BJ (cell line): ENCODE measurements at regions not wholly inside any gene's neighbourhood (a gene's known extent, or its start where the extent isn't known, plus 50 kb on each side); places are given as distances from the start of the nearest gene placed in this dataset.

Experiments
- CTCF ChIA-PET: fragments of 350-600 bp; formaldehyde crosslinking; extraction: SDS; loops from one replicate; lab custom pipeline; 2021; ENCODE audit warnings: antibody characterized with exemption, inconsistent platforms; lab: Yijun Ruan, JAX
- POLR2A ChIA-PET: fragments of 300-600 bp; sonication (Branson Sonifier 250); formaldehyde crosslinking; extraction: SDS; loops from one replicate; lab custom pipeline; 2021; ENCODE audit warnings: antibody characterized with exemption; lab: Charles Lee
- DNase-seq: peaks from one replicate; pipeline ENCODE4 v3.0.0-alpha.2; 2011; ENCODE audit warnings: low read depth
- H3K27me3 ChIP-seq: 2 replicates; pipeline ENCODE4 v1.6.0; 2011; ENCODE audit warnings: low read length; ENCODE audit not compliant: control insufficient read depth, insufficient read depth
- H3K36me3 ChIP-seq: 2 replicates; pipeline ENCODE4 v1.5.1; 2011; ENCODE audit warnings: low read length; ENCODE audit not compliant: control insufficient read depth, insufficient read depth
- H3K4me3 ChIP-seq: 2 replicates; pipeline ENCODE4 v1.5.1; 2011; ENCODE audit warnings: low read depth, mild to moderate bottlenecking, control low read depth, low read length
- CTCF ChIP-seq: IDR thresholded peaks from 2 replicates; pipeline ENCODE4 v1.5.1; 2011; ENCODE audit warnings: low read depth, mild to moderate bottlenecking, control low read depth, inconsistent platforms, low read length, moderate library complexity; ENCODE audit not compliant: insufficient read depth

- CTCF ChIA-PET, result no interaction called here
- Histone ChIP-seq H3K36me3 (no peaks in the 10 kb centered on the region), H3K27me3 (no peaks in the 10 kb centered on the region), H3K4me3 (no peak overlapping the region)
- TF ChIP-seq CTCF, result no peak
- DNase-seq, result no peak
- POLR2A ChIA-PET, result no interaction called here
Observed at GRCh38 chr5:116789522-116789921, 214.9 kb upstream of the SEMA6A start.

GRCh38 chr5:116788851-116789403 lies 214.3 kb upstream of the SEMA6A start:
- CTCF ChIA-PET, result no interaction called here
- DNase-seq, result no peak
- no peak for TF ChIP-seq CTCF
- no peak overlapping the region for H3K4me3 ChIP-seq
- H3K36me3 ChIP-seq, result no peaks in the 10 kb centered on the region
- POLR2A ChIA-PET, result no interaction called here
- H3K27me3 ChIP-seq, result no peaks in the 10 kb centered on the region

- ChIA-PET CTCF (no interaction called here), POLR2A (no interaction called here)
- no peak for DNase-seq
- Histone ChIP-seq H3K36me3 (no peaks in the 10 kb centered on the region), H3K27me3 (no peaks in the 10 kb centered on the region), H3K4me3 (no peak overlapping the region)
- TF ChIP-seq CTCF, result no peak
Observed at GRCh38 chr5:116787570-116787969, 212.9 kb upstream of the SEMA6A start.

GRCh38 chr5:116785106-116785505 lies 210.5 kb upstream of the SEMA6A start:
- Histone ChIP-seq H3K4me3 (no peak overlapping the region), H3K36me3 (no peaks in the 10 kb centered on the region), H3K27me3 (no peaks in the 10 kb centered on the region)
- CTCF ChIA-PET, result no interaction called here
- DNase-seq, result no peak
- TF ChIP-seq CTCF, result no peak
- POLR2A ChIA-PET, result no interaction called here

GRCh38 chr5:116779846-116780245 lies 205.2 kb upstream of the SEMA6A start:
- ChIA-PET POLR2A (no interaction called here), CTCF (no interaction called here)
- no peak for DNase-seq
- no peaks in the 10 kb centered on the region for H3K27me3 ChIP-seq
- H3K36me3 ChIP-seq, result no peaks in the 10 kb centered on the region
- TF ChIP-seq CTCF, result no peak
- no peak overlapping the region for H3K4me3 ChIP-seq
